Kidney glomerular epithelial cell (primary cell): ENCODE measurements at regions not wholly inside any gene's neighbourhood (a gene's known extent, or its start where the extent isn't known, plus 50 kb on each side); places are given as distances from the start of the nearest gene placed in this dataset.
A peak's percentile ranks its signal among the peaks of the same experiment; 100 is the strongest.

Experiments
- DNase-seq: peaks from one replicate; lab custom pipeline; 2025; lab: John Stamatoyannopoulos, UW

GRCh38 chr4:121277194-121278105, 103.4 kb downstream of the QRFPR start:
- no peak for DNase-seq

GRCh38 chr4:121273191-121273590, 107.6 kb downstream of the QRFPR start:
- no peak for DNase-seq

GRCh38 chr4:121272526-121272925, 108.3 kb downstream of the QRFPR start:
- no peak for DNase-seq

GRCh38 chr4:121270389-121270788, 106.3 kb upstream of the TNIP3 start:
- peak; percentile 4 for DNase-seq

GRCh38 chr4:121269001-121269400, 104.9 kb upstream of the TNIP3 start:
- no peak for DNase-seq

- DNase-seq: no peak
Measured at GRCh38 chr4:121266982-121267381, 102.9 kb upstream of the TNIP3 start.

- no peak for DNase-seq
Measured at GRCh38 chr4:121256887-121257466, 92.9 kb upstream of the TNIP3 start.

- DNase-seq: peak; percentile 66
Measured at GRCh38 chr4:121255986-121256750, 92.0 kb upstream of the TNIP3 start.

GRCh38 chr4:121253961-121254360, 89.8 kb upstream of the TNIP3 start:
- DNase-seq: no peak

GRCh38 chr4:121252224-121252806, 88.2 kb upstream of the TNIP3 start:
- peak; percentile 47 for DNase-seq

GRCh38 chr4:121248747-121249146, 84.6 kb upstream of the TNIP3 start:
- DNase-seq: no peak

- DNase-seq: no peak
Measured at GRCh38 chr4:121246698-121247097, 82.6 kb upstream of the TNIP3 start.

GRCh38 chr4:121243485-121243884, 79.4 kb upstream of the TNIP3 start:
- no peak for DNase-seq

- no peak for DNase-seq
Measured at GRCh38 chr4:121242188-121242750, 78.1 kb upstream of the TNIP3 start.

- DNase-seq: no peak
Measured at GRCh38 chr4:121239951-121240350, 75.8 kb upstream of the TNIP3 start.

GRCh38 chr4:121238461-121238860, 74.3 kb upstream of the TNIP3 start:
- no peak for DNase-seq

GRCh38 chr4:121237069-121237399, 72.9 kb upstream of the TNIP3 start:
- no peak for DNase-seq

GRCh38 chr4:121236353-121237068, 72.4 kb upstream of the TNIP3 start:
- no peak for DNase-seq

- no peak for DNase-seq
Measured at GRCh38 chr4:121233982-121234381, 69.9 kb upstream of the TNIP3 start.

- DNase-seq: no peak
Measured at GRCh38 chr4:121229993-121230392, 65.9 kb upstream of the TNIP3 start.

- DNase-seq: no peak
Measured at GRCh38 chr4:121228848-121229247, 64.7 kb upstream of the TNIP3 start.
